ENCODE measurements at regions not wholly inside any gene's neighbourhood (a gene's known extent, or its start where the extent isn't known, plus 50 kb on each side); places are given as distances from the start of the nearest gene placed in this dataset.

DNA sequence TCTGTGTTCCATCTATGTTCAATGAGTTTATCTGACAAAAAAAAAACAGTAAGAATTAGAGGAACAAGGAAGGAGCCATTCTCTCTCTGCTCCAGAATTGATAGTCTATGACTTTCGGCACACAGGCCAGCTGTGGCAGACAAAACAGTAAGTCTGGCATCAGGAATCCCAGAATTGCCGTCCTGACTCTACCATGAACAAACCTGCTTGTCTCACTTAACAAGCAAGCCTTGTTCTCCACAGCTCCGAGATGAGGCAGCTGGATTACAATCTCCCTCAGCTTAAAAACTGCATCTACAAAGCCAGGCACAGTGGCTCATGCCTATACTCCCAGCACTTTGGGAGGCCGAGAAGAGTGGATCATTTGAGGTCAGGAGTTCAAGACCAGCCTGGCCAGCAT, 153.6 kb upstream of the TMCC3 start:
- Histone ChIP-seq H3K36me3 (ENCODE audit: insufficient read depth, low read length) (no peaks in the 10 kb centered on the region), H3K9ac (ENCODE audit: insufficient read length) (no peak overlapping the region), H3K9me3 (ENCODE audit: low read depth, low read length) (no peaks in the 10 kb centered on the region), H3K4me3 (no peak overlapping the region), H3K27ac (no peak overlapping the region)
- DNase-seq (ENCODE audit: low read depth, low spot score) = no peak
- TF ChIP-seq FOXP2 (optimal IDR thresholded peaks at IDR 0.05; ENCODE audit: control extremely low read depth, extremely low read length, insufficient read depth) = no peak
- no peak for TF ChIP-seq POLR2AphosphoS5 (IDR thresholded peaks at IDR 0.05; ENCODE audit: borderline replicate concordance, low read depth, low read length)
- no peak for TF ChIP-seq EZH2 (IDR thresholded peaks at IDR 0.05)

DNA sequence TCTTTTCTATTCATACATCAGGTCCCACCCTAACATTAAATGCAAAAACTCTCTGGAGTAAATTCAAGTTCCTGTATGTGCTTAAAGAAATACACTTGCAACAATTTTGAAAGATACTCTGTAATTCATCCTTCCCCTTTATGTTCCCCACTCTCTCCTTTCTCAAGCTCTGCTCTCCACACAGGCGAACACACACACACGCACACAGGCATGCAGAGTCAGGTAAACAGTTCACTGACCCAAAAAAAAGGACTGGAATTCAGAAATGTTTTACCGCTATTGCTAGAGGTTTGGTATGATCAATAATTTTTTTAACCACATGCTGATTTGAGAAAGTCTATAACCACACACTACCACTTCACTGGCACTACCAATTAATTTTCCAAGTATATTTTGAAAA, 152.4 kb upstream of the TMCC3 start:
- H3K9ac ChIP-seq (ENCODE audit: insufficient read length) = no peak overlapping the region
- H3K4me3 ChIP-seq = no peak overlapping the region
- no peaks in the 10 kb centered on the region for H3K36me3 ChIP-seq (ENCODE audit: insufficient read depth, low read length)
- no peak for TF ChIP-seq FOXP2 (optimal IDR thresholded peaks at IDR 0.05; ENCODE audit: control extremely low read depth, extremely low read length, insufficient read depth)
- TF ChIP-seq EZH2 (IDR thresholded peaks at IDR 0.05) = no peak
- no peak for TF ChIP-seq POLR2AphosphoS5 (IDR thresholded peaks at IDR 0.05; ENCODE audit: borderline replicate concordance, low read depth, low read length)
- DNase-seq (ENCODE audit: low read depth, low spot score) = no peak
- no peak overlapping the region for H3K27ac ChIP-seq
- H3K9me3 ChIP-seq (ENCODE audit: low read depth, low read length) = no peaks in the 10 kb centered on the region

- DNase-seq (ENCODE audit: low read depth, low spot score) = no peak
- Histone ChIP-seq H3K27ac (no peak overlapping the region), H3K36me3 (ENCODE audit: insufficient read depth, low read length) (no peaks in the 10 kb centered on the region), H3K4me3 (no peak overlapping the region), H3K9ac (ENCODE audit: insufficient read length) (no peak overlapping the region), H3K9me3 (ENCODE audit: low read depth, low read length) (no peaks in the 10 kb centered on the region)
- TF ChIP-seq EZH2 (IDR thresholded peaks at IDR 0.05) (no peak), FOXP2 (optimal IDR thresholded peaks at IDR 0.05; ENCODE audit: control extremely low read depth, extremely low read length, insufficient read depth) (no peak), POLR2AphosphoS5 (IDR thresholded peaks at IDR 0.05; ENCODE audit: borderline replicate concordance, low read depth, low read length) (no peak)
Measured at GRCh38 chr12:94801745-94802144, 151.4 kb upstream of the TMCC3 start.

DNA sequence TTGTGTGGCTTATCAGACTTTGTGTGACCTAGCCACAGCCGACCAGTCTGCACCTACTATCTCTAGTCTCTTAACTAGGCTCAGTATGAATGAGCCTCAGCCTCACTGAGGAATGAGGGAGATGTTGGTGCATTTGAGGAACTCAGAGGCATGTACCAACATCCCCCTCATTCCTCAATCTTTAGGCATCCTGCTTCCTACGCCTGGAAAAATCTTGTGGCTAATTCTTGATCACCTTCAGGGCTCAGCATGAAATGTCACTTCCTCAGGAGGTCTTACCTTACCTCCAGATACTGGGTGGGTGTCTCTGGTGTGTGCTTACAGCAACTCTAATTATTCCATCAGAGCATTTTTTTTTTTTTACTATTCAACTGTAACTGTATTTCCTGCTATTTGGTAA, 148.8 kb upstream of the TMCC3 start:
- DNase-seq (ENCODE audit: low read depth, low spot score) = no peak
- Histone ChIP-seq H3K27ac (no peak overlapping the region), H3K4me3 (no peak overlapping the region), H3K36me3 (ENCODE audit: insufficient read depth, low read length) (no peaks in the 10 kb centered on the region), H3K9ac (ENCODE audit: insufficient read length) (no peak overlapping the region), H3K9me3 (ENCODE audit: low read depth, low read length) (no peaks in the 10 kb centered on the region)
- TF ChIP-seq FOXP2 (optimal IDR thresholded peaks at IDR 0.05; ENCODE audit: control extremely low read depth, extremely low read length, insufficient read depth) (no peak), POLR2AphosphoS5 (IDR thresholded peaks at IDR 0.05; ENCODE audit: borderline replicate concordance, low read depth, low read length) (no peak), EZH2 (IDR thresholded peaks at IDR 0.05) (no peak)

GRCh38 chr12:94798113-94798512, 147.8 kb upstream of the TMCC3 start:
- Histone ChIP-seq H3K27ac (no peak overlapping the region), H3K4me3 (no peak overlapping the region), H3K9me3 (ENCODE audit: low read depth, low read length) (no peaks in the 10 kb centered on the region), H3K36me3 (ENCODE audit: insufficient read depth, low read length) (no peaks in the 10 kb centered on the region), H3K9ac (ENCODE audit: insufficient read length) (no peak overlapping the region)
- DNase-seq (ENCODE audit: low read depth, low spot score) = no peak
- TF ChIP-seq POLR2AphosphoS5 (IDR thresholded peaks at IDR 0.05; ENCODE audit: borderline replicate concordance, low read depth, low read length) (no peak), EZH2 (IDR thresholded peaks at IDR 0.05) (no peak), FOXP2 (optimal IDR thresholded peaks at IDR 0.05; ENCODE audit: control extremely low read depth, extremely low read length, insufficient read depth) (no peak)

- DNase-seq (ENCODE audit: low read depth, low spot score) = no peak
- no peaks in the 10 kb centered on the region for H3K9me3 ChIP-seq (ENCODE audit: low read depth, low read length)
- no peak overlapping the region for H3K9ac ChIP-seq (ENCODE audit: insufficient read length)
- no peak overlapping the region for H3K27ac ChIP-seq
- TF ChIP-seq EZH2 (IDR thresholded peaks at IDR 0.05) (no peak), POLR2AphosphoS5 (IDR thresholded peaks at IDR 0.05; ENCODE audit: borderline replicate concordance, low read depth, low read length) (no peak), FOXP2 (optimal IDR thresholded peaks at IDR 0.05; ENCODE audit: control extremely low read depth, extremely low read length, insufficient read depth) (no peak)
- no peaks in the 10 kb centered on the region for H3K36me3 ChIP-seq (ENCODE audit: insufficient read depth, low read length)
- H3K4me3 ChIP-seq = no peak overlapping the region
Measured at GRCh38 chr12:94795520-94795919, 145.2 kb upstream of the TMCC3 start.

- no peak overlapping the region for H3K9ac ChIP-seq (ENCODE audit: insufficient read length)
- no peak for TF ChIP-seq FOXP2 (optimal IDR thresholded peaks at IDR 0.05; ENCODE audit: control extremely low read depth, extremely low read length, insufficient read depth)
- no peak for TF ChIP-seq POLR2AphosphoS5 (IDR thresholded peaks at IDR 0.05; ENCODE audit: borderline replicate concordance, low read depth, low read length)
- TF ChIP-seq EZH2 (IDR thresholded peaks at IDR 0.05) = no peak
- no peak for DNase-seq (ENCODE audit: low read depth, low spot score)
- no peak overlapping the region for H3K27ac ChIP-seq
- no peak overlapping the region for H3K4me3 ChIP-seq
- H3K36me3 ChIP-seq (ENCODE audit: insufficient read depth, low read length) = no peaks in the 10 kb centered on the region
- H3K9me3 ChIP-seq (ENCODE audit: low read depth, low read length) = no peaks in the 10 kb centered on the region
Measured at GRCh38 chr12:94795044-94795443, 144.7 kb upstream of the TMCC3 start.

DNA sequence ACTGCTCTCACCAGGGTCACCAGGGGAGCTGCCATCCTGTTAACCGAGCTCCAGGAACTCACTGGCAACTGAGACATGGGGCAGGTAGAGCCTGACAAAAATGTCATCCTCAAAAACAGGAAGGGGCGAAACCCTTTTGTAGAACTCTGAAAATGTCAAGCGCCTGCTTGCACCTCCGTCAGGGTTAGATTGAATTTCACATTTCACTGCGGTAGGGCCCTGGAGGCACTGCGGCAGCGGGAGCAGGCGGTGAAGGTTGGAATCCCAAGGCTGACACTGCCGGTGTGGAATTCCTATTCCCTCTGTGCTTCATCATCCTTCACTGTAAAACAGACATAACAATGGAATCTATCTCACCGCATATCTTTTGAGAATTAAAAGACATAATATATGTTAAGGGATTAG, 142.8 kb upstream of the TMCC3 start:
- TF ChIP-seq EZH2 (IDR thresholded peaks at IDR 0.05) = no peak
- no peak for TF ChIP-seq FOXP2 (optimal IDR thresholded peaks at IDR 0.05; ENCODE audit: control extremely low read depth, extremely low read length, insufficient read depth)
- TF ChIP-seq POLR2AphosphoS5 (IDR thresholded peaks at IDR 0.05; ENCODE audit: borderline replicate concordance, low read depth, low read length) = no peak
- Histone ChIP-seq H3K36me3 (ENCODE audit: insufficient read depth, low read length) (no peaks in the 10 kb centered on the region), H3K4me3 (no peak overlapping the region), H3K9me3 (ENCODE audit: low read depth, low read length) (no peaks in the 10 kb centered on the region), H3K9ac (ENCODE audit: insufficient read length) (no peak overlapping the region), H3K27ac (no peak overlapping the region)
- no peak for DNase-seq (ENCODE audit: low read depth, low spot score)

DNA sequence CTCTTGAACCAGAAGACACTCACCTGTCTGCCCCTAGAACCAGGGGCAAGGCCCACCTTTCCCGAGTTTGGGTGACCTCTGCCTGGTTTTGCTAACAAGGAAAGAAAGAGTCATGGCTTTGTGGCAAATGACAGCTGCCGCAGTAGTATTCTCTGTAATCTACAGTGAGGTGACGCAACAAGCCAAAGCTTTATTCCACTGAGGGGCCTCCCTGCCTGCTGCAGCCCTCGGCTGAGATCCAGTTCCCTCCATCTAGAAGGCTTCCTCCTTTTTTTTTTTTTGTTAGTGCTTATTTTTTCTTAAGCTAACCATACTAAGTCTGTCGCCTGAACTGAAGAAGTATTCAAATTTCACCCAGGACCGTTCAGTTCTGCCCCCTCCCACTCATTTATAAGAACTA, 142.3 kb upstream of the TMCC3 start:
- H3K9me3 ChIP-seq (ENCODE audit: low read depth, low read length) = no peaks in the 10 kb centered on the region
- H3K4me3 ChIP-seq = no peak overlapping the region
- no peaks in the 10 kb centered on the region for H3K36me3 ChIP-seq (ENCODE audit: insufficient read depth, low read length)
- TF ChIP-seq POLR2AphosphoS5 (IDR thresholded peaks at IDR 0.05; ENCODE audit: borderline replicate concordance, low read depth, low read length) (no peak), FOXP2 (optimal IDR thresholded peaks at IDR 0.05; ENCODE audit: control extremely low read depth, extremely low read length, insufficient read depth) (no peak), EZH2 (IDR thresholded peaks at IDR 0.05) (no peak)
- no peak overlapping the region for H3K27ac ChIP-seq
- no peak overlapping the region for H3K9ac ChIP-seq (ENCODE audit: insufficient read length)
- no peak for DNase-seq (ENCODE audit: low read depth, low spot score)

Data from SK-N-MC (cell line).